AG09319 (cell line): ENCODE measurements at regions not wholly inside any gene's neighbourhood (a gene's known extent, or its start where the extent isn't known, plus 50 kb on each side); places are given as distances from the start of the nearest gene placed in this dataset.

Experiments
- DNase-seq: peaks from one replicate; pipeline ENCODE4 v3.0.0-alpha.2; 2010; ENCODE audit warnings: low read depth; ENCODE audit errors: extremely low read depth
- CTCF ChIP-seq: IDR thresholded peaks from 2 replicates; pipeline ENCODE4 v1.5.1; 2011; ENCODE audit warnings: low read depth, mild to moderate bottlenecking, inconsistent platforms, low read length, moderate library complexity

GRCh38 chr1:234987415-234988154, 141.1 kb downstream of the TOMM20 start:
- no peak for DNase-seq
- TF ChIP-seq CTCF = no peak

GRCh38 chr1:234986750-234987414, 141.8 kb downstream of the TOMM20 start:
- no peak for DNase-seq

GRCh38 chr1:234985516-234986294, 142.9 kb downstream of the TOMM20 start:
- no peak for DNase-seq
- TF ChIP-seq CTCF = no peak

More at GRCh38 chr1:234986750-234987414, 141.8 kb downstream of the TOMM20 start:
- TF ChIP-seq CTCF = no peak

GRCh38 chr1:234985007-234985370, 143.6 kb downstream of the TOMM20 start:
- no peak for DNase-seq
- TF ChIP-seq CTCF = no peak

GRCh38 chr1:234983564-234984238, 144.9 kb downstream of the TOMM20 start:
- no peak for DNase-seq
- TF ChIP-seq CTCF = no peak

GRCh38 chr1:234981758-234982157, 146.9 kb downstream of the TOMM20 start:
- no peak for TF ChIP-seq CTCF
- DNase-seq = no peak
